ENCODE measurements at regions not wholly inside any gene's neighbourhood (a gene's known extent, or its start where the extent isn't known, plus 50 kb on each side); places are given as distances from the start of the nearest gene placed in this dataset.
"Not testable (repeated sequence)": the region's sequence is repeated elsewhere in the genome, so short reads cannot be mapped to it uniquely, and the experiment has no call there.

DNA sequence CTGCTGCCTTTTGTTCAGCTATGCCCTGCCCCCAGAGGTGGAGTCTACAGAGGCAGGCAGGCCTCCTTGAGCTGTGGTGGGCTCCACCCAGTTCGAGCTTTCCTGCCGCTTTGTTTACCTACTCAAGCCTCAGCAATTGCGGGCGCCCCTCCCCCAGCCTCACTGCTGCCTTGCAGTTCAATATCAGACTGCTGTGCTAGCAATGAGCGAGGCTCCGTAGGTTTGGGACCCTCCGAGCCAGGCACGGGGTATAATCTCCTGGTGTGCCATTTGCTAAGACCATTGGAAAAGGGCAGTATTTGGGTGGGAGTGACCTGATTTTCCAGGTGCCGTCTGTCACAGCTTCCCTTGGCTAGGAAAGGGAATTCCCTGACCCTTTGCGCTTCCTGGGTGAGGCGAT, 51.9 kb downstream of the DIPK2A start:
- DNase-seq (ENCODE audit: low spot score); ATAC-seq: not testable (repeated sequence)

DNA sequence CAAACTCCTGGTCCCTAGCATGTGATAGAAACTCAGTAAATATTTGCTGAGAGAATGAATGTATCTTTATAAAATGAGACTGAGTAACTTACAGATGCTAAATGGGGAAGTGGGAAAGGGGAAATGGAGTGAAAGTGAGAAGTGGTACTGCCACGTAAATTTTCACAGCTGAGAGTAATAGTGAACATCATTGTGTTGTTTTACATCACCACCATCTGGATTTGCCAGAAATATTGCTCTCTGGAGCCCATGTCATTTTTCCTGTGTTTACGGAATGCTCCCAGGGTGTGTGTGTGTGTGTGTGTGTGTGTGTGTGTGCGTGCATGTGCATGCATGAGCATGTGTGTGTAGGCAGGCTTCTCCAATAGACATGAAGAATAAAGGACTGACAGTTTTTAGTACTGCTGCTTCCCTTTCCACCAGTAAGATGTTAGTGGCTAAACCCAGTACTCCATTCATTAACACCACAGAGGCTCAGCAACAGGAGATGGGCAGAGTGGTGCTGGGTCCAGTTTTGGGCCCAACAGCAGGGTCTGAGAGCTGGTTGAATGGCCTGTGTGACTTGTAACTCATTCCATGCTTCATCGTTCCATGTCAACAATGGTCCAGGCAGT, 57.3 kb downstream of the DIPK2A start:
- ATAC-seq (no peak), DNase-seq (ENCODE audit: low spot score) (no peak)

DNA sequence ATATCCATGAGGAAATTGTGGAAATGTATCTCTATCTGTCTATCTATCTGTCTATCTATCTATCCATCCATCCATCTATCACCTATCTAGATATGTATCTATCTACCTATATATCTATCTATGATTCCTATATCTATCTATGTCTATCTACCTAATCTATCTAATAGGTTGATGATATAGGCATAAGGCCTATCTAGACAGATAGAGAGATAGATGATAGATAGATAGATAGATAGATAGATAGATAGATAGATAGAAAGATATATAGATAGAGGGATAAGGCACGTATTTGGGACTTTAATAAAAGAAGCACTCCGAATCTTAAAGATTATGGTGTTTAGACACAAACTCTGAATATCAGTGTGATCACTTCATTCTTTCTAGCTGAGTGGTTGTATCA, 58.1 kb downstream of the DIPK2A start:
- DNase-seq (ENCODE audit: low spot score) (no peak), ATAC-seq (no peak)

DNA sequence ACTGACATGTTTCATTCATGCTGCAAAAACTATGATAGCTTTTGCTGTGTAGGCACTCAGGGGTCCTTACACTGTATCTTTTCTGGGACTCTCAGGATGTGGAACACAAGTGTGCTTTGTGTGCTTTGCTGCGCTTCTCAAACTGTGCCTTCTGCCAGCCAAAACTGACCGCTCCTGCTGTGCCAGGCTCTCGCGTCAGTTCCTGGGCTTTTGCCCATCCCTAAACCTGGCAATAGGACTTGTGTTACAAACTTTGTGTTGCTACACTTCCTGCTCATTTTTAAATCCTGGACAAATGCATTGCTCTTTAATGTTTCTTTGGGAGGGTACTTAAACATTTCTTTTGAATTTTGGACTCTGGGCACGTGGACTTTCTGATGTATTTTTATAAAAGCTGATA, 60.3 kb downstream of the DIPK2A start:
- DNase-seq (ENCODE audit: low spot score) (peak; percentile 91), ATAC-seq (peak; percentile 98)

DNA sequence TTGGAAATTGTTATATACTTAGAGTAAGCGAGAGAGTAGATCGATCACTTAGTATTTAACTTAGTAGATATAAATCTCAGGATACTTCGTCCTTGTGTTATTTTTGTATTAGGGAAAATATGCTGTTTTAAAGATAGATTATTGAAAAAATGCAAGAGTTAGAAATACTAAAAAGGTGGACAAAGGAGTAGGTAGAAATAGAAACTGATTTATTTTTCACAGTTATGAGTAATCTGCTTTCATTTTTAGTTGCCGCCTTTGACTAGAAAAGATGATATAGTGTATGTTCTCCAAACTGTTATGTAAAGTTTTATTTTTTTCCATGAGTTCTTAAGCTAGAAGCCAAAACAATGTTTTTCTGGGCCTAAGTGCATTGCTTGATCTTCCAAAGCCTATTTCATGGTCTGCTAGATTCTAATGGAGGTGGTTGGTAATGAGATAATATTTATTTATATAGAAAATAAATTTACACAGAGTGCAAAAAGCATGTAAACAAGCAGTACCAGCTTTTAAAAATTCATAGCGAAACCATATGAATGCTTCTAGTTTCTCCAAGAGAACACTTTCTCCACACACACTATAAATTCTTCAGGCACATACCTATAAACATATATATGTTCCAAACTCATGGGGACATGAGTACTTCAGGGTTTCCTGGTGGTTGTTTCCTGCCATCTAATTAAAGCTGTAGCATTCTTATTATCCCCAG, 61.1 kb downstream of the DIPK2A start:
- DNase-seq (ENCODE audit: low spot score) (no peak), ATAC-seq (peak; percentile 26)

DNA sequence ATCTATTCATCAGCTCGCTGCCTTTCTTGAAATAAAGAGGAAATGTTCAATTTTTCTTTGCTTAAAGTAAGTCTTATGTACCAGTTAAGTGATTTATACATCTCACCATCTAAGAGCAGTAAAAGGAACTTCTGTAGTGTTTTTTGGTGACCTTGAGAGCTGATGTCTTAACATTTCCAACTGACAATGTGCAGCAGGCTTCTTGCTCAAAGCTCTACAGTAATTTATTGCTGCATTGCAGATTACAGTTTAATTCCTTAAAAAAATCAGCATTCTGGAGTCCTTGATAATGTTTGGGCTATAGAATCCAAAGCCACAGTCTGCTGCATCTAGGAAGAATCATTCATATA, 61.6 kb downstream of the DIPK2A start:
- no peak for ATAC-seq
- DNase-seq (ENCODE audit: low spot score): no peak

DNA sequence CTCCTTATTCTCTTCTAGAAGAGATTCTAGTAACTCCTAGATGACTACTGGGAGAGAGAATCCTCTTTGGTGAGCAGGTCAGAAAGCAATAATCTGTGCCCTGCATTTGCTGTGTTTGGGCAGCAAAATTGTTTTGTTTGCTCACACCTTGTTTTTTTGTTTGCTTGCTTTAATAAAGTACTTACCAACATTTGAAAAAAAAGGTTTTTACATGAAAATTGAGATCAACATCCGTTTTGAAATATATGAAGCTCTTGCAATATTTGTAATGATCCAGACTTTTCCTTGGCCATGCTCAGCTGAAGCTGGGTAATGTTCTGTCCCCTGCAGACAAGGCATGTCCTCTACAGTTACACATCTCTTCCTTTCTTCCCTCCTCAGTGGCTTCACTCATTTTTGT, 62.2 kb downstream of the DIPK2A start:
- ATAC-seq: no peak
- DNase-seq (ENCODE audit: low spot score): no peak

DNA sequence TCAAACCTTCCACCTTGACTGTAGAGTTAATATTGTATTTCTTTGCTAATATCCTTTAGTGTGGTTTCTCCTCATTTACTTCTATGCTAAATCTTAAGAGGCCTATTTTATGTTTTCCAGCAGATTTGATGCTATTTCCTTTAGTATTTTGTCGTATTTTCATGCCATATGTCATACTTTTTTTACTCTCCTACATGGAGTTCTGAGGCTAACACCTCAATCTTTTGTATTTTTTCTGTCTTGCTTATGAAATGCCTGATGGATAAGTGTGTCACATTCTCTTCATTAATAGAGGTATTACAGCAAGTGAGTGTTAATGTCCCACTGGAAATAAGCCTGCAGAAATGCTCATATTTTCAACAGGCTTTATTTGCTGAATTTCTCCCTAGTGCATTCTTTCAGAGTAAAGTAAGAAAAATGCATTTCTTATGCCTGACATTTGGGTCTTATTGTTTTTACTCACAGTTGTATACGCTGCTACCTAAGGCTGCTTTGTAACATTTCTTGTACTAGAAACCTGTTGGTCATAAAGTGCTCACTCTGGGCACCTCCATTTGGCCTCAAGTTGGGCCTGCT, 63.2 kb downstream of the DIPK2A start:
- DNase-seq (ENCODE audit: low spot score) (no peak), ATAC-seq (no peak)

DNA sequence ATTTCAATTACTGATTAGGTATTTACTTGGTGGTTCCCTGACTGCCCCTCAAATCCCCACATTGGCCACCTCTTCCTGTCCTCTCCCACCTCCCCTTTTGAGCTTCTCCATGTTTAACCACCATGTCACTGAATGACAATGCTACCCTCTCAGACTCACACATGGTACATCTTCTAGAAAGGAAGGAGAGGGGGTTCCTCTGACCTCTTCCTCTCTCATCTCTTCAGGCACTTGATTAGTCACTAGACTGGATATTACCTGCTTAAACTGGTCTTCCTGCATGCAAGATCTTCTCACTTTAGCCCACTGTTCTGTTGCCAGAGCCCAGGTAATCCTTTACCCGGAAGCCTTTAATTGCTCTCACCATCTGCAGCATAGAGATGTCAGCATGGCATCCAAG, 64.9 kb downstream of the DIPK2A start:
- ATAC-seq: no peak
- no peak for DNase-seq (ENCODE audit: low spot score)

DNA sequence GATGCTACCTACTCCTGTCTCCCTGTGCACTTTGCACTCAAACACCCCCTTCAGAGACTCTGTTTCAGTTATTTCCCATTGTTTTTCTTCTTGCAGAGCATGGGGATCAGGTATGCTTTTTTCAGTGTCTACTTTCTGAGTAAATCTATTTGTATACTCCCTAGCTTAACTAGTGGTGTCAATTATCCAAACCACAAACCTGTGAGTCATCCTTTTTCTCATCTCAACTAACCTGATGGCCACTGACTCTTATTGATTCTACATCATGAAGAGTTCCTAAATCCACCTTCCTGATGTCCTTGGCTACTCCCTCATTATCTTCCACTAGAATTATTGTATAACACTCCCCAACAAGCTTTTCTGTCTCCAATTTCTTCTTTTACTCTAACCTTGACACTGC, 68.0 kb downstream of the DIPK2A start:
- ATAC-seq (no peak), DNase-seq (ENCODE audit: low spot score) (no peak)

DNA sequence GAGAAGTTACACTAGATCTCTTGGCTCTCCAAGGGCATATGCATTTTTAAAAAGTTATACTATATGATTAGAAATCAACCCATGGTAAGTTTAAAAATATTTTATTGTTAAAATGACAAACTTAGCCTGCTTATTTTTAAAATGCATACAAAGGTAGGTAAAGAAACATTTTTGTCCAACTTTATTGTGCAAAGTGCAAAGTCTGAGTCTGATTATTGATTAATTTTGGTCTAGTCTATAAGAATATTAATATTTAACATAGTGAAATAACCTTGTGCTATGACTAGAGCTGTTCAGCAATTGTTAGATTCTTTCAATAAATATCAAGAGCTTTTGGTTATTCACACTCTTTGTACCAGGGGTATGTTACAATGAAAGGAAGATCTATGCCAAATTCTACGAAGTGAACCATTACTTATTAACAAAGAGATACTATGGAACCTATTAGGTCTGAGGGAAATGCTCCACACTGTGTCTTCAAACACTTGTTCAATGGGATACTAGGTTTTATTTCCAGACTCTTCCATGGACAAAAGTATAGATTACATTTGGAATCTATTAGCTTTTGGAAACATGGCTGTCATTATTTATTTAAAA, 70.4 kb downstream of the DIPK2A start:
- DNase-seq (ENCODE audit: low spot score) (no peak), ATAC-seq (peak; percentile 75)

DNA sequence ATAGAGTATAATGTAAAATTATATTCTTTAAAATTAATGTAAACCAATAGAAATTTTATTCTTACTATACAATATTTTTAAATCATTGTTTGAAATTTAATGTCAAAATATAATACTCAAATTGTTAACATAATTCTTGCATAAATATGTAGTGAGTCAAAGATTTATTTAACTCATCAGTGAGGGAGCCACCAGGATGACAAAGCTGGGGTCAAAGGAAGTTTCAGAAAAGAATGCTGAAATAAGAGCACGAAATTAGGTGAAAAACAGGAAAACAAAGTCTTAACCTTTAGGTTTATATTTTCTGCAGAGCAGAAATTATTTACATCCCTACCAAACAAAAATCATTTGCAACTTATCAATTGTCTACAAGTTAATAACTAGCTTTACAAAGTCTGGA, 74.1 kb downstream of the DIPK2A start:
- no peak for DNase-seq (ENCODE audit: low spot score)
- ATAC-seq: no peak

DNA sequence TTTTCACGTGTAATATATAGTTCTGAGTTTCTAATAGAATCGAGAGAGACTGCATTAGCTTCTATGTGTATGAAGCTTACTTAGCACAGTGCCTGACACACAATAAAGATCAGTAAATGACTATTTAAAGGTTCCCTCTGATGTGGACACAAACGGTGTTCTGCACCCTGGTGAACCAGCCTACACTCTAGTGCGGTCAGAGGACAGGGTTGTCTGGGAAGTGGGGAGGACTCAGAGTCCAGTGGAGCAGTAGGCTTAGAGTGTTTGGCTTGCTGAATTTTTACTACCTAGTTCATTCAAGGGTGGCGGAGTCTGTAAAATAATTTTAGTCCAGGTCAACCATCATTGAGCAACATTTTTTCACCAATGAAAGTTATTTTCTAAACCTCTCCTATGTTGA, 77.8 kb downstream of the DIPK2A start:
- DNase-seq (ENCODE audit: low spot score) (no peak), ATAC-seq (peak; percentile 69)

DNA sequence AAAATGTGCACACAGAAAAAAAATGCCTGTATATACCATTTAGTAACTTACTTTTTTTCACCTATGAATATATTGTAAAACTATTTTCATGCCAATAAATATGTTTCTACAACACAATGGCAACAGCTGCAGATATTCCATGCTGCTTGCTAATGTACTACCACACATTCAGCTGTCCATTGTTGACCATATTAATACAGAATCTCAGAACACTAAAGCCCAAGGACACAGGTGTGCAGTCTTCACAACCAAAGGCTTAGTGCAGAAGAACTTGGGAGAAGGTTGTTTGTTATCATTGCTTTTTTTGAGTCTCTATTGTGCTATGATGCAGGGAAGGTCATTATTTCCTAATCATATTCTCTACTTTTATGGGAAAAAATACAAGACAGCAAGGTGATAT, 79.6 kb downstream of the DIPK2A start:
- ATAC-seq (no peak), DNase-seq (ENCODE audit: low spot score) (no peak)

DNA sequence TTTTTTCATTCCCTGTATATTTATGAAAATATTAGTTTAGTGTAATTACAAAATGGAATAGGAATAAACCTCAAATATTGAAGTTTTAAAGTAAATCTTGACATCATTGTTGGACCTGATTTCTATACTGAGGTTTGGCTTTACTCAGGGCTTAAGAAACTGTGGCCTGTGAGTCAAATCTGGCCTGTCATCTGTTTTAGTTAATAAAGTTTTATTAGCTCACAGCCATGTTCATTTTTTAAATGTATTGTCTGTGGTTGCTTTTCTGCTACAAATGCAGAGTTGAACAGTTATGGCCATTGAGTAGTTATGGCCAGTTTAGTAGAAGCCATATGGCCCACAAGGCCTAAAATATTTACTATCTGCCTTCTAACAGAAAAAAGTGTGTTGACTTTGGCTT, 80.7 kb downstream of the DIPK2A start:
- ATAC-seq (no peak), DNase-seq (ENCODE audit: low spot score) (no peak)

DNA sequence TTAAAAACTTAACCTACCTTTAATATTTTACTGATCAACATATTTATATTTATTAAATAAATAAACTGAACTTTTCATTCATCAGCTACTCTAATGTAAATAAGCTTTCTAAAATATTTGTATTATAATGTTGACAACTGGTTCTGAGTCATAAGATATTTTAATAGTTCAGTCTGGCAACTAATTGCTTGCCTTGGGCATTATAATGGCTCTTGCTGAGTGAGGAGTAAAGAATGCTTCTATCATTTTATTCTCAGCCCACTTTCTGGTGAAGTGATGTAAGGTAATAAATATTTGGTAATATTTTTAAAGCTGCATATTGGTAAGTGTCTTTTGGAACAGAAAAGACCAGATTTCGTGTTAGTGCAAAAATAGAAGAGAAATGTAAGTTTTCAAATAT, 81.5 kb downstream of the DIPK2A start:
- ATAC-seq: no peak
- DNase-seq (ENCODE audit: low spot score): no peak

DNA sequence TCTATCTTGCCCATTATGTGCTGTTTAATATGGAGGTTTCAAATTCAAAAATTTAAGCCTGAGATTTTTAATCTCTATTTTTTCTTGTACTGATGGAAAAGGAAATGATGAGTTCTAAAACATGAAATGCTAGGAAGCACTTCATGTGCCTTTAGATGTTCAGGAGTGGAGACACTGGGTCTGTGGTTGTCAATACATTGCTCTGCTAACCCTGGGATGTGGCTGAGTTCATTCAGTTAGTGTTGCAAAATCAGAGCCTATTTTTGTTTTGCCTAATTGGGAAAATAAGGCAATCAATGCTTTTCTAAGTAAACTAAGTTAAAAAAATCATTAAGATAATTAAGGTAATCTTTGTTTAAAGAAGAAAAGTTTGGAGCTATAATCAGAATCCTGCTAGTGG, 83.1 kb downstream of the DIPK2A start:
- ATAC-seq (no peak), DNase-seq (ENCODE audit: low spot score) (no peak)

DNA sequence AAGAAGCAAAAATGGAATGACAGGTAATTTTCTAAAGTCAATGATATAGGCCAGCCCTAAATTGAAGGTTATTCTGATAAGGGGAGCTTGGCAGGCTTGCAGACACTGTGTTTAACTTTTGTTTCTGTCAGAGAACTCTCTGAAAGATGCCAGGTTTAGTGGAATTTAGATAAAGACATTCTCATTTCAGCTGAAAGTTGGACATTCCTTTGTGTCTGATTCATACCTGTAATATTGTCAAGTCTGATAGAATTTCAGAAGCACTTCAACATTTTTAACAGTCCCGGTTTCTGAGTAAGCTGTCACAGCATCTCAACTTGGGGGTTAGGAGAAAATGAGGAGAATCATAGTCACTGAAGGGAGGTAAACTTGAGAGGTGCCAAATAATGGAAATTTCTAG, 84.0 kb downstream of the DIPK2A start:
- DNase-seq (ENCODE audit: low spot score) (no peak), ATAC-seq (peak; percentile 88)

DNA sequence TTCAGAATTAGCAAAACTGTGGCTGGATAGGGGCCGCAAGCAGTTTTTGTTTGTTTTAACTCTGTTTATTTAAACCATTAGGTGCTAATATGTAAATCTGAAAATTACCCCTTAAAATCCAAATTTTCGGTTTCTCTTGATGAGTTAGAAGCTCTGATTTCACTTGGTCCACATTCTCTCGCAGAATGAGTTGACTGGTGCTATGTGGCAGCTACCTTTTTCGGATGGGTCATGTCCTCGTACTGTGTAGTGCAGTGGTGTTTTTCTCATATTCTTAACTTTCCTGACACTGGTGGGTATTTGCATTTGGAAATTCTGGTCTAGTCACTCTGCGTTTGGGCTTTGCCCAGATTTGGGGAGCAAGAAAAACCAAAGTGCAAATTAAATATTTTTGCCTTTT, 87.1 kb downstream of the DIPK2A start:
- DNase-seq (ENCODE audit: low spot score) (no peak), ATAC-seq (no peak)

DNA sequence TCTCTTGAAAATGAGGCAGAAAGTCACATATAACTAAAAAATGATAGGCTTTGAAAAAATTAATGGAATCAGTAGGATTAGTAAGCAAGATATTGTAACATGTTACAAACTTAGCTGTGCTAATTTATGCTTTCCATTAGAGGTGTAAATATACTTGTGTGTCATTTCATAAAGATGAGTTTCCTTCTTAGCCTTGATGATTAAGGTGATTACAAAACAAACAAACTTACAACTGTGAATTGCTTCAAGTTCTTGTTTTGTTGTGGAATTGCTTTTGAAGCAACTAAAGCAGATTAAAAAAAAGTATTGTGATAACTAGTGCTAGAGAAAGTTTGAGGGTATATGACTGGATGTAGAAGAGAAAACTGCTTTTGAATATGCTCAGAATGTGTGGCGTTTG, 87.9 kb downstream of the DIPK2A start:
- no peak for ATAC-seq

DNA sequence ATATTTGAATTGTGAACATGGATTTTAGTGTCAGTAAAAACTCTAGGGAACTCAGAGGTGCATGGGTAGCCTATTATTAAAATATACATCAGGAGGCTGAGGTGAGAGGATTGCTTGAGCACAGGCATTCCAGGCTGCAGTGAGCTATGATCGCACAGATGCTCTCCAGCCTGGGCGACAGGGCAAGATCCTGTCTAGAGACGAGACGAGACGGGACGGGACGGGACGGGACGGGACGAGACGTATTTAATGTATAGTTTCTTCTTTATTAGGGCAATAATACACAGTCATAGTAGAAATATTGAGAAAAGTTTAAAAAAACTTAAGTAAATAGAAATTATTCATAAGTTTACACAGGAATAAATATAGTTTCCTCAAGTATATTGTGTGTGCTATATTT, 89.3 kb downstream of the DIPK2A start:
- ATAC-seq (no peak), DNase-seq (ENCODE audit: low spot score) (no peak)

More for the DNA sequence above, 87.9 kb downstream of the DIPK2A start:
- DNase-seq (ENCODE audit: low spot score): no peak

DNA sequence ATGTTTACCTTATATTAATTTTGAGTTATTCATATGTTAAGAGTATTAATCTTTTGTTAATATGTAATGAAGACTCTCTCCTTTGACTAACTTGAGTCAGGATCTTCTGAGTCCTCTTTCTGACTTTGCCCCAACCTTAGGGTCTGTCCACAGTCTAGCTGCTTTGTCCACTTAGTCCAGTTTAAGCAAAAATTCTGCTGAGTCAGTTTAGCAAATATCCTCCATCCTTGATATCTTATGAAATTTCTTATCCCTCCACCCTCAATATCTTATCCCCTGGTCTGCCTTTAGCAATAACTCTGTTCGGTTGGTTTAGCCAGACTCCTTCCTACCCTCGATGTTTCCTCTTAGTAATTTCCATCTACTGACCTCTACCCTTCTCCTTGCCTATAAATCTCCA, 91.7 kb downstream of the DIPK2A start:
- ATAC-seq (no peak), DNase-seq (ENCODE audit: low spot score) (no peak)
